HEK293 (cell line): ENCODE measurements at regions not wholly inside any gene's neighbourhood (a gene's known extent, or its start where the extent isn't known, plus 50 kb on each side); places are given as distances from the start of the nearest gene placed in this dataset.
A peak's percentile ranks its signal among the peaks of the same experiment; 100 is the strongest.

ENCODE experiments used
- CTCF ChIA-PET: fragments of 350-600 bp; formaldehyde crosslinking; extraction: SDS; loops from one replicate; lab custom pipeline; 2021; ENCODE audit warnings: antibody characterized with exemption; lab: Yijun Ruan, JAX
- POLR2A ChIA-PET: fragments of 300-600 bp; formaldehyde crosslinking; extraction: SDS; loops from one replicate; lab custom pipeline; 2020; ENCODE audit warnings: antibody characterized with exemption, inconsistent platforms; lab: Yijun Ruan, JAX
- H3K27ac ChIP-seq: fragments of 200-500 bp; sonication (Bioruptor generic); 2 replicates; pipeline ENCODE4 v1.5.1; 2014; ENCODE audit warnings: low read depth, low read length, control low read depth, inconsistent platforms; ENCODE audit errors: extremely low read depth
- H3K36me3 ChIP-seq, 2 experiments: fragments of 200-500 bp in 1 of 2; sonication (Bioruptor generic) in 1 of 2; 1 replicate in 1 of 2; 2 replicates in 1 of 2; pipeline ENCODE4 v1.5.1; 2014 to 2017; ENCODE audit warnings: inconsistent platforms in 2 of 2, low read length in 2 of 2; ENCODE audit not compliant: control insufficient read depth in 2 of 2, insufficient read depth in 1 of 2
- H3K4me1 ChIP-seq: fragments of 200-500 bp; sonication (Bioruptor generic); 2 replicates; pipeline ENCODE4 v1.5.1; 2014; ENCODE audit warnings: mild to moderate bottlenecking, low read length, inconsistent platforms; ENCODE audit not compliant: control insufficient read depth, insufficient read depth
- H3K4me3 ChIP-seq: 2 replicates; pipeline ENCODE4 v1.5.1; 2011; ENCODE audit warnings: low read depth, mild to moderate bottlenecking, control low read depth, low read length, moderate library complexity
- H3K9me3 ChIP-seq: fragments of 200-500 bp; sonication (Bioruptor generic); 2 replicates; pipeline ENCODE4 v1.5.1; 2014; ENCODE audit warnings: low read depth, low read length, inconsistent platforms; ENCODE audit not compliant: control insufficient read depth, insufficient read depth
- GLIS1 ChIP-seq: fragments of 450-650 bp; formaldehyde crosslinking; IDR thresholded peaks from 2 replicates; pipeline ENCODE4 v1.5.1; 2016; ENCODE audit warnings: missing biosample characterization, missing genetic modification characterization
- KLF1 ChIP-seq: fragments of 450-650 bp; formaldehyde crosslinking; IDR thresholded peaks from 2 replicates; pipeline ENCODE4 v1.5.1; 2016; ENCODE audit warnings: missing biosample characterization, missing genetic modification characterization
- KLF16 ChIP-seq: fragments of 450-650 bp; formaldehyde crosslinking; IDR thresholded peaks from 2 replicates; pipeline ENCODE4 v1.5.1; 2017; ENCODE audit warnings: missing biosample characterization, missing genetic modification characterization
- MZF1 ChIP-seq: fragments of 450-650 bp; formaldehyde crosslinking; IDR thresholded peaks from 2 replicates; pipeline ENCODE4 v1.5.1; 2017; ENCODE audit warnings: missing biosample characterization, missing genetic modification characterization, borderline replicate concordance
- REST ChIP-seq: fragments of 450-650 bp; formaldehyde crosslinking; IDR thresholded peaks from 2 replicates; pipeline ENCODE4 v1.5.1; 2016; ENCODE audit warnings: missing biosample characterization, missing genetic modification characterization
- ZBTB1 ChIP-seq: fragments of 450-650 bp; formaldehyde crosslinking; IDR thresholded peaks from 2 replicates; pipeline ENCODE4 v1.5.1; 2016; ENCODE audit warnings: missing biosample characterization, missing genetic modification characterization
- ZBTB49 ChIP-seq: fragments of 450-650 bp; formaldehyde crosslinking; IDR thresholded peaks from 2 replicates; pipeline ENCODE4 v1.5.1; 2016; ENCODE audit warnings: missing biosample characterization, missing genetic modification characterization, low read depth
- ZFP3 ChIP-seq: fragments of 450-650 bp; formaldehyde crosslinking; IDR thresholded peaks from 2 replicates; pipeline ENCODE4 v1.5.1; 2016; ENCODE audit warnings: low read depth, missing biosample characterization, missing genetic modification characterization
- ZNF112 ChIP-seq: fragments of 450-650 bp; formaldehyde crosslinking; IDR thresholded peaks from 2 replicates; pipeline ENCODE4 v1.5.0; 2017; ENCODE audit warnings: missing biosample characterization, missing genetic modification characterization
- ZNF138 ChIP-seq: fragments of 450-650 bp; formaldehyde crosslinking; IDR thresholded peaks from 2 replicates; pipeline ENCODE4 v1.5.1; 2016; ENCODE audit warnings: missing biosample characterization, missing genetic modification characterization, borderline replicate concordance
- ZNF157 ChIP-seq: fragments of 450-650 bp; formaldehyde crosslinking; IDR thresholded peaks from 2 replicates; pipeline ENCODE4 v1.5.1; 2016; ENCODE audit warnings: missing biosample characterization, missing genetic modification characterization
- ZNF2 ChIP-seq: fragments of 450-650 bp; formaldehyde crosslinking; IDR thresholded peaks from 2 replicates; pipeline ENCODE4 v1.5.1; 2016; ENCODE audit warnings: missing biosample characterization, missing genetic modification characterization
- ZNF248 ChIP-seq: fragments of 450-650 bp; formaldehyde crosslinking; IDR thresholded peaks from 2 replicates; pipeline ENCODE4 v1.5.1; 2017; ENCODE audit warnings: missing biosample characterization, missing genetic modification characterization
- ZNF292 ChIP-seq: fragments of 450-650 bp; formaldehyde crosslinking; IDR thresholded peaks from 2 replicates; pipeline ENCODE4 v1.5.1; 2016; ENCODE audit warnings: low read depth, missing biosample characterization, missing genetic modification characterization, borderline replicate concordance
- ZNF335 ChIP-seq: fragments of 450-650 bp; formaldehyde crosslinking; conservative IDR thresholded peaks from 2 replicates; pipeline ENCODE4 v1.5.1; 2016; ENCODE audit warnings: missing biosample characterization, missing genetic modification characterization
- ZNF518A ChIP-seq: fragments of 450-650 bp; formaldehyde crosslinking; conservative IDR thresholded peaks from 2 replicates; pipeline ENCODE4 v1.5.1; 2016; ENCODE audit warnings: low read depth, missing biosample characterization, missing genetic modification characterization
- ZNF549 ChIP-seq: fragments of 450-650 bp; IDR thresholded peaks from 2 replicates; pipeline ENCODE4 v1.5.1; 2018; ENCODE audit warnings: missing biosample characterization, missing genetic modification characterization, mild to moderate bottlenecking, inconsistent platforms, moderate library complexity
- ZNF624 ChIP-seq: fragments of 450-650 bp; formaldehyde crosslinking; IDR thresholded peaks from 2 replicates; pipeline ENCODE4 v1.5.1; 2017; ENCODE audit warnings: missing biosample characterization, missing genetic modification characterization
- ZNF658 ChIP-seq: fragments of 450-650 bp; formaldehyde crosslinking; IDR thresholded peaks from 2 replicates; pipeline ENCODE4; 2016; ENCODE audit warnings: missing biosample characterization, missing genetic modification characterization
- ZNF837 ChIP-seq: fragments of 450-650 bp; formaldehyde crosslinking; IDR thresholded peaks from 2 replicates; pipeline ENCODE4 v1.5.1; 2016; ENCODE audit warnings: missing biosample characterization, missing genetic modification characterization

- TF ChIP-seq ZNF2 (no peak), KLF16 (tag by site-specific recombination) (no peak), MZF1 (tag by site-specific recombination) (no peak)
These were observed 208.9 kb upstream of the DCBLD2 start (continued) for GRCh38 chr3:99110401-99110800.

- POLR2A ChIA-PET, result no interaction called here
- no peak for TF ChIP-seq ZNF248
- TF ChIP-seq ZNF335, result 0 out of 2 replicates have a peak, but pooled peaks have one; percentile 15
- Histone ChIP-seq H3K4me1 (no peaks in the 10 kb centered on the region), H3K27ac (no peak overlapping the region), H3K36me3 (no peaks in the 10 kb centered on the region), H3K9me3 (no peaks in the 10 kb centered on the region), H3K4me3 (no peak overlapping the region)
- CTCF ChIA-PET, result no interaction called here
These were observed 207.0 kb upstream of the DCBLD2 start for GRCh38 chr3:99108508-99108907.

GRCh38 chr3:99094606-99095005 lies 193.1 kb upstream of the DCBLD2 start:
- H3K4me3 ChIP-seq, result no peak overlapping the region
- no peaks in the 10 kb centered on the region for H3K36me3 ChIP-seq
- POLR2A ChIA-PET, result no interaction called here
- TF ChIP-seq REST (tag by site-specific recombination), result no peak
- no peak for TF ChIP-seq ZNF138 (tag by site-specific recombination)
- TF ChIP-seq ZNF624 (tag by site-specific recombination), result no peak
- no peaks in the 10 kb centered on the region for H3K9me3 ChIP-seq
- no peak overlapping the region for H3K27ac ChIP-seq
- no peaks in the 10 kb centered on the region for H3K4me1 ChIP-seq
- CTCF ChIA-PET, result no interaction called here

- ChIA-PET CTCF (no interaction called here), POLR2A (no interaction called here)
- peaks cover 10% of the 10 kb centered on the region for H3K4me1 ChIP-seq
- no peaks in the 10 kb centered on the region for H3K9me3 ChIP-seq
- no peak overlapping the region for H3K4me3 ChIP-seq
- H3K27ac ChIP-seq, result no peak overlapping the region
- no peaks in the 10 kb centered on the region for H3K36me3 ChIP-seq
- no peak for TF ChIP-seq ZNF658 (tag by site-specific recombination)
- TF ChIP-seq GLIS1 (tag by site-specific recombination), result no peak
- no peak for TF ChIP-seq ZFP3
- TF ChIP-seq ZNF157 (tag by site-specific recombination), result no peak
- TF ChIP-seq ZNF549, result no peak
- TF ChIP-seq ZNF112 (tag by site-specific recombination), result no peak
- TF ChIP-seq ZNF292, result no peak
- no peak for TF ChIP-seq ZBTB1 (tag by site-specific recombination)
- no peak for TF ChIP-seq ZNF837 (tag by site-specific recombination)
- TF ChIP-seq ZNF518A, result no peak
- no peak for TF ChIP-seq KLF1 (tag by site-specific recombination)
- TF ChIP-seq ZBTB49 (tag by site-specific recombination), result no peak
These were observed 185.8 kb upstream of the DCBLD2 start for GRCh38 chr3:99087277-99087676.
